H1 (cell line): ENCODE measurements at regions not wholly inside any gene's neighbourhood (a gene's known extent, or its start where the extent isn't known, plus 50 kb on each side); places are given as distances from the start of the nearest gene placed in this dataset.

Experiments
- CHD7 ChIP-seq: fragments of 300-600 bp; sonication (generic); IDR thresholded peaks from 2 replicates; pipeline ENCODE4 v1.7.1; 2012; ENCODE audit warnings: low read length, moderate library complexity, mild to moderate bottlenecking, inconsistent platforms; ENCODE audit not compliant: insufficient replicate concordance
- CREB1 ChIP-seq: IDR thresholded peaks from 2 replicates; pipeline ENCODE4 v1.6.1; 2012; ENCODE audit warnings: inconsistent platforms
- E2F6 ChIP-seq: IDR thresholded peaks from 2 replicates; pipeline ENCODE4 v1.6.1; 2012; ENCODE audit warnings: inconsistent platforms
- EP300 ChIP-seq, 2 experiments: IDR thresholded peaks; 1 replicate in 1 of 2; 2 replicates in 1 of 2; pipeline ENCODE4 v1.6.1; 2011 to 2012; ENCODE audit warnings: low read depth in 2 of 2, low read length in 2 of 2, mild to moderate bottlenecking in 2 of 2, borderline replicate concordance in 1 of 2, inconsistent platforms in 1 of 2, moderate library complexity in 1 of 2
- EZH2 ChIP-seq: fragments of 200-600 bp; sonication (generic); IDR thresholded peaks from 2 replicates; pipeline ENCODE4 v1.7.1; 2012; ENCODE audit warnings: low read depth, mild to moderate bottlenecking, moderate library complexity, low read length, inconsistent platforms; ENCODE audit not compliant: severe bottlenecking
- HDAC2 ChIP-seq, 2 experiments: fragments of 300-600 bp in 1 of 2; sonication (generic) in 1 of 2; IDR thresholded peaks; 2 replicates each; pipeline ENCODE4 v1.6.1; 2011 to 2012; ENCODE audit warnings: low read depth in 2 of 2, low read length in 2 of 2, mild to moderate bottlenecking in 2 of 2, moderate library complexity in 2 of 2, borderline replicate concordance in 1 of 2, inconsistent platforms in 1 of 2
- MAX ChIP-seq: IDR thresholded peaks from 2 replicates; pipeline ENCODE4 v1.6.1; 2012; ENCODE audit warnings: inconsistent platforms
- POLR2A ChIP-seq, 2 experiments: IDR thresholded peaks; 1 replicate in 1 of 2; 2 replicates in 1 of 2; pipeline ENCODE4 v1.6.1; 2011; ENCODE audit warnings: low read depth in 2 of 2, low read length in 2 of 2, mild to moderate bottlenecking in 2 of 2; ENCODE audit errors: control extremely low read depth in 1 of 2
- POLR2AphosphoS5 ChIP-seq: IDR thresholded peaks from 2 replicates; pipeline ENCODE4 v1.6.1; 2011; ENCODE audit warnings: low read depth, low read length
- RAD21 ChIP-seq, 2 experiments: IDR thresholded peaks in 1 of 2; conservative IDR thresholded peaks in 1 of 2; 2 replicates each; pipeline ENCODE4 v1.6.1; 2011; ENCODE audit warnings: low read depth in 2 of 2, low read length in 2 of 2, improper control_type of control experiment in 1 of 2, inconsistent platforms in 1 of 2, mild to moderate bottlenecking in 1 of 2, moderate library complexity in 1 of 2
- SAP30 ChIP-seq: fragments of 300-600 bp; sonication (generic); IDR thresholded peaks from 2 replicates; pipeline ENCODE4 v1.7.1; 2012; ENCODE audit warnings: low read length, moderate library complexity, mild to moderate bottlenecking, inconsistent platforms; ENCODE audit not compliant: insufficient read depth, insufficient replicate concordance
- SIX5 ChIP-seq: IDR thresholded peaks from 2 replicates; pipeline ENCODE4 v1.6.1; 2011; ENCODE audit warnings: mild to moderate bottlenecking, low read depth, low read length
- TF ChIP-seq, protein P1 (sequence below), 3 experiments: IDR thresholded peaks; 1 replicate in 2 of 3; 2 replicates in 1 of 3; pipeline versions ENCODE4 v1.5.1 to v1.6.1; 2011; ENCODE audit warnings: low read length in 3 of 3, mild to moderate bottlenecking in 3 of 3, inconsistent platforms in 2 of 3, low read depth in 1 of 3, moderate library complexity in 1 of 3; ENCODE audit not compliant: insufficient read depth in 1 of 3; ENCODE audit errors: control extremely low read depth in 1 of 3
- TF ChIP-seq, protein P2 (sequence below): IDR thresholded peaks from 2 replicates; pipeline ENCODE4 v1.6.1; 2011; ENCODE audit warnings: low read depth, mild to moderate bottlenecking, low read length; ENCODE audit not compliant: insufficient read depth

- TF ChIP-seq, protein P1, sequence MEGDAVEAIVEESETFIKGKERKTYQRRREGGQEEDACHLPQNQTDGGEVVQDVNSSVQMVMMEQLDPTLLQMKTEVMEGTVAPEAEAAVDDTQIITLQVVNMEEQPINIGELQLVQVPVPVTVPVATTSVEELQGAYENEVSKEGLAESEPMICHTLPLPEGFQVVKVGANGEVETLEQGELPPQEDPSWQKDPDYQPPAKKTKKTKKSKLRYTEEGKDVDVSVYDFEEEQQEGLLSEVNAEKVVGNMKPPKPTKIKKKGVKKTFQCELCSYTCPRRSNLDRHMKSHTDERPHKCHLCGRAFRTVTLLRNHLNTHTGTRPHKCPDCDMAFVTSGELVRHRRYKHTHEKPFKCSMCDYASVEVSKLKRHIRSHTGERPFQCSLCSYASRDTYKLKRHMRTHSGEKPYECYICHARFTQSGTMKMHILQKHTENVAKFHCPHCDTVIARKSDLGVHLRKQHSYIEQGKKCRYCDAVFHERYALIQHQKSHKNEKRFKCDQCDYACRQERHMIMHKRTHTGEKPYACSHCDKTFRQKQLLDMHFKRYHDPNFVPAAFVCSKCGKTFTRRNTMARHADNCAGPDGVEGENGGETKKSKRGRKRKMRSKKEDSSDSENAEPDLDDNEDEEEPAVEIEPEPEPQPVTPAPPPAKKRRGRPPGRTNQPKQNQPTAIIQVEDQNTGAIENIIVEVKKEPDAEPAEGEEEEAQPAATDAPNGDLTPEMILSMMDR (IDR thresholded peaks at IDR 0.05; ENCODE audit: control extremely low read depth in 1 of 3, insufficient read depth in 1 of 3, low read depth in 1 of 3, low read length in 3 of 3), result no peak
- TF ChIP-seq HDAC2 (IDR thresholded peaks at IDR 0.05; ENCODE audit: borderline replicate concordance in 1 of 2, low read depth in 2 of 2, low read length in 2 of 2), result no peak
- TF ChIP-seq EZH2, result no peak
- no peak for TF ChIP-seq SAP30
- no peak for TF ChIP-seq CHD7
- no peak for TF ChIP-seq RAD21 (IDR thresholded peaks at IDR 0.05 in 1 of 2, conservative IDR thresholded peaks at IDR 0.05 in 1 of 2; ENCODE audit: low read depth in 2 of 2, low read length in 2 of 2)
- TF ChIP-seq CREB1, result no peak
- no peak for TF ChIP-seq MAX
- TF ChIP-seq E2F6, result no peak
- TF ChIP-seq EP300 (IDR thresholded peaks at IDR 0.05; ENCODE audit: borderline replicate concordance in 1 of 2, low read depth in 2 of 2, low read length in 2 of 2), result 0 out of 3 replicates have a peak, but pooled peaks of 1 of the 2 experiments have one; percentile 19
- TF ChIP-seq POLR2AphosphoS5, result no peak
- no peak for TF ChIP-seq POLR2A (IDR thresholded peaks at IDR 0.05; ENCODE audit: control extremely low read depth in 1 of 2, low read depth in 2 of 2, low read length in 2 of 2)
- no peak for TF ChIP-seq SIX5
- TF ChIP-seq, protein P2, sequence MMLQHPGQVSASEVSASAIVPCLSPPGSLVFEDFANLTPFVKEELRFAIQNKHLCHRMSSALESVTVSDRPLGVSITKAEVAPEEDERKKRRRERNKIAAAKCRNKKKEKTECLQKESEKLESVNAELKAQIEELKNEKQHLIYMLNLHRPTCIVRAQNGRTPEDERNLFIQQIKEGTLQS, result no peak
Observed at GRCh38 chr12:88334271-88334670, 192.2 kb downstream of the TMTC3 start.
